H1 (cell line): ENCODE measurements at regions not wholly inside any gene's neighbourhood (a gene's known extent, or its start where the extent isn't known, plus 50 kb on each side); places are given as distances from the start of the nearest gene placed in this dataset.

Source experiments
- CTCF ChIA-PET: fragments of 300-600 bp; sonication (Branson Sonifier 250); formaldehyde crosslinking; loops from one replicate; lab custom pipeline; 2021; ENCODE audit not compliant: partially characterized antibody; lab: Charles Lee
- POLR2A ChIA-PET: fragments of 300-600 bp; sonication (Branson Sonifier 250); formaldehyde crosslinking; loops from one replicate; lab custom pipeline; 2021; ENCODE audit warnings: inconsistent platforms; ENCODE audit not compliant: partially characterized antibody; lab: Charles Lee
- DNase-seq, 2 experiments: peaks; one replicate each; pipeline versions ENCODE4 v3.0.0 to v3.0.0-alpha.2; 2010 to 2022; ENCODE audit warnings: low spot score in 2 of 2, low read depth in 1 of 2, mixed read lengths in 1 of 2
- FAIRE-seq: peaks from 2 replicates; lab custom pipeline; 2011; peaks lifted over from hg19 to GRCh38; lab: Jason Lieb, UNC
- H2AFZ ChIP-seq: 2 replicates; pipeline ENCODE4 v1.8.1; 2012; ENCODE audit warnings: low read length, inconsistent platforms
- H2AK5ac ChIP-seq: 2 replicates; pipeline ENCODE4 v1.6.1; 2013; ENCODE audit warnings: low read depth, low read length
- H2BK120ac ChIP-seq: replicated peaks from 2 replicates; pipeline ENCODE3; 2013; ENCODE audit warnings: low read depth, low read length, inconsistent platforms
- H2BK12ac ChIP-seq: 2 replicates; pipeline ENCODE4 v1.6.1; 2013; ENCODE audit warnings: low read depth, low read length
- H2BK15ac ChIP-seq: 2 replicates; pipeline ENCODE4 v1.6.1; 2013; ENCODE audit warnings: low read length
- H2BK20ac ChIP-seq: 2 replicates; pipeline ENCODE4 v1.6.1; 2013; ENCODE audit warnings: low read length
- H2BK5ac ChIP-seq: 2 replicates; pipeline ENCODE4 v1.6.1; 2013; ENCODE audit warnings: low read depth, low read length
- H3K14ac ChIP-seq: 2 replicates; pipeline ENCODE4 v1.6.1; 2013; ENCODE audit warnings: inconsistent platforms; ENCODE audit not compliant: insufficient read length
- H3K18ac ChIP-seq: 2 replicates; pipeline ENCODE4 v1.6.1; 2013; ENCODE audit warnings: low read length; ENCODE audit errors: extremely low read depth
- H3K23ac ChIP-seq: 2 replicates; pipeline ENCODE4 v1.6.1; 2013; ENCODE audit warnings: inconsistent platforms; ENCODE audit not compliant: insufficient read length
- H3K23me2 ChIP-seq: 2 replicates; pipeline ENCODE4 v1.6.1; 2013; ENCODE audit warnings: low read depth, low read length
- H3K27ac ChIP-seq: 2 replicates; pipeline ENCODE4 v1.6.1; 2011; ENCODE audit warnings: low read depth, low read length, inconsistent platforms
- H3K27me3 ChIP-seq, 4 experiments: replicated peaks in 1 of 4; 1 replicate in 1 of 4; 2 replicates in 3 of 4; pipeline versions ENCODE4 v1.6.1 to v1.8.1; 2011 to 2013; ENCODE audit warnings: low read length in 3 of 4, mild to moderate bottlenecking in 3 of 4, inconsistent platforms in 2 of 4, mixed read lengths in 2 of 4, moderate library complexity in 1 of 4; ENCODE audit not compliant: control insufficient read depth in 3 of 4, insufficient read depth in 3 of 4; ENCODE audit errors: extremely low read depth in 1 of 4
- H3K36me3 ChIP-seq, 4 experiments: 2 replicates each; pipeline versions ENCODE4 v1.6.1 to v1.8.1; 2011 to 2013; ENCODE audit warnings: mild to moderate bottlenecking in 4 of 4, low read length in 3 of 4, moderate library complexity in 2 of 4, control low read depth in 1 of 4, inconsistent platforms in 1 of 4; ENCODE audit not compliant: insufficient read depth in 4 of 4, control insufficient read depth in 2 of 4
- H3K4ac ChIP-seq: replicated peaks from 2 replicates; pipeline ENCODE3; 2013; ENCODE audit warnings: low read length, low read depth, mixed read lengths, inconsistent platforms; ENCODE audit not compliant: insufficient read length
- H3K4me1 ChIP-seq, 4 experiments: replicated peaks in 1 of 4; 1 replicate in 1 of 4; 2 replicates in 3 of 4; pipeline versions ENCODE4 v1.6.1 to v1.8.1; 2011 to 2013; ENCODE audit warnings: low read length in 3 of 4, inconsistent platforms in 2 of 4, mixed read lengths in 1 of 4; ENCODE audit not compliant: insufficient read depth in 4 of 4, control insufficient read depth in 3 of 4
- H3K4me2 ChIP-seq, 2 experiments: 2 replicates each; pipeline versions ENCODE4 v1.6.1 to v1.8.1; 2011 to 2013; ENCODE audit warnings: low read depth in 2 of 2, low read length in 2 of 2, control low read depth in 1 of 2, inconsistent platforms in 1 of 2, mild to moderate bottlenecking in 1 of 2; ENCODE audit not compliant: insufficient read depth in 1 of 2
- H3K4me3 ChIP-seq, 4 experiments: fragments of 200-600, 300-600 bp in 1 of 4; sonication (generic), shearing (Covaris generic), sonication (Bioruptor Twin) in 1 of 4; 2 replicates each; pipeline versions ENCODE4 v1.5.1 to v1.8.1; 2011 to 2016; ENCODE audit warnings: low read length in 4 of 4, low read depth in 3 of 4, control low read depth in 2 of 4, inconsistent platforms in 2 of 4, mild to moderate bottlenecking in 2 of 4, mixed read lengths in 1 of 4, moderate library complexity in 1 of 4; ENCODE audit not compliant: insufficient read depth in 2 of 4; ENCODE audit errors: extremely low read depth in 1 of 4
- H3K56ac ChIP-seq: replicated peaks from 2 replicates; pipeline ENCODE3; 2013; ENCODE audit warnings: low read depth, mild to moderate bottlenecking, mixed read lengths, low read length, inconsistent platforms; ENCODE audit not compliant: insufficient read length
- H3K79me1 ChIP-seq: 2 replicates; pipeline ENCODE4 v1.6.1; 2013; ENCODE audit warnings: low read depth, low read length, control low read depth
- H3K79me2 ChIP-seq, 2 experiments: 2 replicates each; pipeline versions ENCODE4 v1.6.1 to v1.8.1; 2012 to 2013; ENCODE audit warnings: low read length in 2 of 2, mild to moderate bottlenecking in 2 of 2, inconsistent platforms in 1 of 2; ENCODE audit not compliant: insufficient read depth in 2 of 2, control insufficient read depth in 1 of 2
- H3K9ac ChIP-seq, 4 experiments: replicated peaks in 1 of 4; 1 replicate in 1 of 4; 2 replicates in 3 of 4; pipeline versions ENCODE4 v1.6.1 to v1.8.1; 2011 to 2013; ENCODE audit warnings: low read depth in 3 of 4, low read length in 3 of 4, control low read depth in 2 of 4, mild to moderate bottlenecking in 2 of 4, moderate library complexity in 2 of 4, inconsistent platforms in 1 of 4; ENCODE audit errors: extremely low read depth in 1 of 4
- H3K9me3 ChIP-seq, 2 experiments: 2 replicates each; pipeline versions ENCODE4 v1.6.1 to v1.8.1; 2012 to 2013; ENCODE audit warnings: mild to moderate bottlenecking in 2 of 2, moderate library complexity in 2 of 2, control low read depth in 1 of 2, inconsistent platforms in 1 of 2, low read depth in 1 of 2, low read length in 1 of 2, mixed read lengths in 1 of 2; ENCODE audit not compliant: insufficient read depth in 2 of 2
- H4K20me1 ChIP-seq, 2 experiments: replicated peaks in 1 of 2; 2 replicates each; pipeline versions ENCODE3 to v1.8.1; 2011 to 2013; ENCODE audit warnings: inconsistent platforms in 2 of 2, low read length in 2 of 2, mild to moderate bottlenecking in 1 of 2; ENCODE audit not compliant: insufficient read depth in 2 of 2, control insufficient read depth in 1 of 2
- H4K5ac ChIP-seq: 2 replicates; pipeline ENCODE4 v1.6.1; 2013; ENCODE audit warnings: low read length, low read depth, mixed read lengths, inconsistent platforms; ENCODE audit not compliant: insufficient read length
- H4K8ac ChIP-seq: 2 replicates; pipeline ENCODE4 v1.8.0; 2013; ENCODE audit warnings: mild to moderate bottlenecking, moderate library complexity, low read length, inconsistent platforms; ENCODE audit not compliant: insufficient read depth; ENCODE audit errors: extremely low read depth
- H4K91ac ChIP-seq: replicated peaks from 2 replicates; pipeline ENCODE3; 2013; ENCODE audit warnings: low read length, mixed read lengths, inconsistent platforms; ENCODE audit not compliant: insufficient read length
- CBX5 ChIP-seq: fragments of 300-800, 300-1000 bp; sonication (generic); IDR thresholded peaks from 2 replicates; pipeline ENCODE4 v1.7.1; 2016; ENCODE audit warnings: antibody characterized with exemption, low read length, low read depth
- CEBPB ChIP-seq: IDR thresholded peaks from 2 replicates; pipeline ENCODE4 v1.6.1; 2012; ENCODE audit warnings: low read depth, low read length
- EP300 ChIP-seq, 2 experiments: IDR thresholded peaks; 1 replicate in 1 of 2; 2 replicates in 1 of 2; pipeline ENCODE4 v1.6.1; 2011 to 2012; ENCODE audit warnings: low read depth in 2 of 2, low read length in 2 of 2, mild to moderate bottlenecking in 2 of 2, borderline replicate concordance in 1 of 2, inconsistent platforms in 1 of 2, moderate library complexity in 1 of 2
- EZH2 ChIP-seq: fragments of 200-600 bp; sonication (generic); IDR thresholded peaks from 2 replicates; pipeline ENCODE4 v1.7.1; 2012; ENCODE audit warnings: low read depth, mild to moderate bottlenecking, moderate library complexity, low read length, inconsistent platforms; ENCODE audit not compliant: severe bottlenecking
- FOSL1 ChIP-seq: IDR thresholded peaks from 2 replicates; pipeline ENCODE4 v1.6.1; 2011; ENCODE audit warnings: mild to moderate bottlenecking, low read depth, low read length, moderate library complexity; ENCODE audit not compliant: insufficient read depth
- POLR2A ChIP-seq, 2 experiments: IDR thresholded peaks; 1 replicate in 1 of 2; 2 replicates in 1 of 2; pipeline ENCODE4 v1.6.1; 2011; ENCODE audit warnings: low read depth in 2 of 2, low read length in 2 of 2, mild to moderate bottlenecking in 2 of 2; ENCODE audit errors: control extremely low read depth in 1 of 2
- SIX5 ChIP-seq: IDR thresholded peaks from 2 replicates; pipeline ENCODE4 v1.6.1; 2011; ENCODE audit warnings: mild to moderate bottlenecking, low read depth, low read length
- SP1 ChIP-seq: IDR thresholded peaks from 2 replicates; pipeline ENCODE4 v1.6.1; 2011; ENCODE audit warnings: low read depth, low read length
- TBP ChIP-seq: IDR thresholded peaks from 2 replicates; pipeline ENCODE4 v1.6.1; 2011; ENCODE audit warnings: low read depth, low read length, improper control_type of control experiment
- TCF12 ChIP-seq: IDR thresholded peaks from 2 replicates; pipeline ENCODE4 v1.6.1; 2011; ENCODE audit warnings: low read depth, mild to moderate bottlenecking, low read length
- TEAD4 ChIP-seq: IDR thresholded peaks from 2 replicates; pipeline ENCODE4 v1.6.1; 2012; ENCODE audit warnings: low read depth, low read length, inconsistent platforms, mixed read lengths
- YY1 ChIP-seq: IDR thresholded peaks from 2 replicates; pipeline ENCODE4 v1.6.1; 2011; ENCODE audit warnings: low read depth, mild to moderate bottlenecking, low read length
- WGBS, 2 experiments: shearing (Covaris generic) in 1 of 2; methylation state at CpG; one replicate each; pipeline versions ENCODE4 v1.1.6 to v1.1.7; 2013 to 2015; ENCODE audit warnings: low lambda C conversion rate in 2 of 2, mixed read lengths in 2 of 2, inconsistent platforms in 1 of 2, low coverage in 1 of 2, missing lambda C conversion rate in 1 of 2; ENCODE audit not compliant: insufficient replicate concordance in 2 of 2, insufficient coverage in 1 of 2, insufficient read length in 1 of 2; ENCODE audit errors: extremely low coverage in 1 of 2, missing lambda C conversion rate in 1 of 2; 5-methylcytosine and 5-hydroxymethylcytosine counted together
- TF ChIP-seq, protein P1 (sequence below): IDR thresholded peaks from 2 replicates; pipeline ENCODE4 v1.6.1; 2012; ENCODE audit warnings: low read length, inconsistent platforms
- TF ChIP-seq, protein P2 (sequence below): IDR thresholded peaks from 2 replicates; pipeline ENCODE4 v1.6.1; 2012; ENCODE audit warnings: inconsistent platforms

DNA sequence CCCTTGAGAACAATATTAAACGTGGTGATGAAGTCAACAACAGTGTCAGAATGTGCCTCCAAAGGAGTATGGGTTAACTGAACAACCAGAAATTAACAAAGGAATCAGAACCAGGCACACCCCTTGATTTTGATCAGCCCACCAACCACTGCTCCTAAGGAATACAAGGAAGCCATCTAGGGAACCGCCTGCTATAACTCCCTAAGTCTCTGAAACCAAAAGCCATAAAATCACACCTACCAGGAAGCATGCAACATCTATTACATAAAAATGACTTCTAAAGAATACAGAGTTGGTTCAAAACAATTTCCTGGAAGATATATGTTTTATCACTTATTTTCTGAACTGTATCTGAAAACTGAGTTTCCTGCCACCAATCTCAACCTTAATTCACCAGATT is 360.0 kb downstream of the EPHA4 start:
- FAIRE-seq (no peak), DNase-seq (no peak)
- Histone ChIP-seq H2BK5ac (no peak overlapping the region), H3K27me3 (no peaks in the 10 kb centered on the region), H3K27ac (no peak overlapping the region), H3K14ac (no peak overlapping the region), H4K20me1 (no peaks in the 10 kb centered on the region), H3K23me2 (no peaks in the 10 kb centered on the region), H4K5ac (no peak overlapping the region), H2AFZ (no peak overlapping the region), H3K4me3 (no peak overlapping the region), H3K4ac (no peak overlapping the region), H4K91ac (no peak overlapping the region), H3K9me3 (no peaks in the 10 kb centered on the region), H3K23ac (no peak overlapping the region), H3K79me1 (no peaks in the 10 kb centered on the region), H2BK15ac (no peak overlapping the region), H3K79me2 (no peaks in the 10 kb centered on the region), H3K4me2 (no peak overlapping the region), H2AK5ac (no peak overlapping the region), H2BK12ac (no peak overlapping the region), H3K4me1 (no peaks in the 10 kb centered on the region), H4K8ac (no peak overlapping the region), H3K56ac (no peak overlapping the region), H3K36me3 (no peaks in the 10 kb centered on the region), H3K18ac (no peak overlapping the region), H2BK20ac (no peak overlapping the region), H3K9ac (no peak overlapping the region), H2BK120ac (no peak overlapping the region)
- 97% methylated on average over 2 of the region's 2 CpGs; no CpG with 5 or more reads in 1 of the 2 experiments for WGBS, 2 experiments
- ChIA-PET POLR2A (no interaction called here), CTCF (no interaction called here)
- TF ChIP-seq TEAD4 (no peak), SIX5 (no peak), EP300 (IDR thresholded peaks at IDR 0.05; ENCODE audit: borderline replicate concordance in 1 of 2, low read depth in 2 of 2, low read length in 2 of 2) (no peak), EZH2 (no peak), TCF12 (no peak), YY1 (no peak), CEBPB (no peak), TBP (no peak), FOSL1 (no peak), CBX5 (no peak), SP1 (no peak), POLR2A (IDR thresholded peaks at IDR 0.05; ENCODE audit: control extremely low read depth in 1 of 2, low read depth in 2 of 2, low read length in 2 of 2) (no peak)
- TF ChIP-seq, protein P1, sequence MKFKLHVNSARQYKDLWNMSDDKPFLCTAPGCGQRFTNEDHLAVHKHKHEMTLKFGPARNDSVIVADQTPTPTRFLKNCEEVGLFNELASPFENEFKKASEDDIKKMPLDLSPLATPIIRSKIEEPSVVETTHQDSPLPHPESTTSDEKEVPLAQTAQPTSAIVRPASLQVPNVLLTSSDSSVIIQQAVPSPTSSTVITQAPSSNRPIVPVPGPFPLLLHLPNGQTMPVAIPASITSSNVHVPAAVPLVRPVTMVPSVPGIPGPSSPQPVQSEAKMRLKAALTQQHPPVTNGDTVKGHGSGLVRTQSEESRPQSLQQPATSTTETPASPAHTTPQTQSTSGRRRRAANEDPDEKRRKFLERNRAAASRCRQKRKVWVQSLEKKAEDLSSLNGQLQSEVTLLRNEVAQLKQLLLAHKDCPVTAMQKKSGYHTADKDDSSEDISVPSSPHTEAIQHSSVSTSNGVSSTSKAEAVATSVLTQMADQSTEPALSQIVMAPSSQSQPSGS, result no peak
- TF ChIP-seq, protein P2, sequence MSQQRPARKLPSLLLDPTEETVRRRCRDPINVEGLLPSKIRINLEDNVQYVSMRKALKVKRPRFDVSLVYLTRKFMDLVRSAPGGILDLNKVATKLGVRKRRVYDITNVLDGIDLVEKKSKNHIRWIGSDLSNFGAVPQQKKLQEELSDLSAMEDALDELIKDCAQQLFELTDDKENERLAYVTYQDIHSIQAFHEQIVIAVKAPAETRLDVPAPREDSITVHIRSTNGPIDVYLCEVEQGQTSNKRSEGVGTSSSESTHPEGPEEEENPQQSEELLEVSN, result no peak
